GM18868 (cell line): ENCODE measurements at regions not wholly inside any gene's neighbourhood (a gene's known extent, or its start where the extent isn't known, plus 50 kb on each side); places are given as distances from the start of the nearest gene placed in this dataset.

Experiments
- ATAC-seq: cut with Tn5 transposase; IDR thresholded peaks from one replicate; pipeline ENCODE4 v1.9.1; 2021; ENCODE audit warnings: mild to moderate bottlenecking, moderate library complexity; ENCODE audit not compliant: unreplicated experiment

DNA sequence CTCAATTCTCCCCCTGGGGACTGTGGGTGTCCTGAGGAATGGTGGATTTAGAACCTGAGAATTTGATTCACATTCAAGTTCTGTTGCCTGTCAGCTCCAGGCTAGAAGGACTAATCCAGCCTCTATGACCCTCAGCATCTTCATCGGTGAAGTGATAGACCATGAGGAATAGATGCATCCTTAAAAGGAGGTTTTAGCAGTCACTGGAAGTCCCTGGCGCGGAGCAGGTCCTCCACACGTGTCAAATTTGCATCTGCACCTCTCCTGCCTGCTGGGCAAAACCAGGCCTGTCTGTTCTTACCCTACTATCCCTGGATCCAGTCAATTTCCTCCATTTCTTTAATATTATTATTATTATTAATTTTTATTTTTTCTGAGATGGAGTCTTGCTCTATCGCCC lies 808.4 kb downstream of the TBC1D22A start:
- no peak for ATAC-seq

DNA sequence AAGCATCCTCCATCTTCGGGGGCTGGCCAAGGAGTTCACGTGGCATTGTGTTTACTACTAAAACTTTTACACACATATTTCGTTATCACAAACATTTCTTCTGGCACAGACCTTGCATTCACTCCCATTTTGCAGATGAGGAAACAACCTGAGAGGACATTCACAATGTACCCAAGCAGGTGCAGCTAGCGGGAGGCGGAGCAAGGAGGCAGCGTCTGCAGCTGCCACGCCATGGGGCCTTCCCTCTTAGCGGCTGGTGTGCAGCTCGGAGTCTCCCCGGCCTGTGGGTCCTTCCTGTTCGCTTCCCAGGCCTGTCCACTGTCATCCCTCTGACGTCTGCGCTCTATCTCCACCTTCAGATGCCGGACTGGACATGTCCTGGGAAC lies 807.8 kb downstream of the TBC1D22A start:
- ATAC-seq: no peak

DNA sequence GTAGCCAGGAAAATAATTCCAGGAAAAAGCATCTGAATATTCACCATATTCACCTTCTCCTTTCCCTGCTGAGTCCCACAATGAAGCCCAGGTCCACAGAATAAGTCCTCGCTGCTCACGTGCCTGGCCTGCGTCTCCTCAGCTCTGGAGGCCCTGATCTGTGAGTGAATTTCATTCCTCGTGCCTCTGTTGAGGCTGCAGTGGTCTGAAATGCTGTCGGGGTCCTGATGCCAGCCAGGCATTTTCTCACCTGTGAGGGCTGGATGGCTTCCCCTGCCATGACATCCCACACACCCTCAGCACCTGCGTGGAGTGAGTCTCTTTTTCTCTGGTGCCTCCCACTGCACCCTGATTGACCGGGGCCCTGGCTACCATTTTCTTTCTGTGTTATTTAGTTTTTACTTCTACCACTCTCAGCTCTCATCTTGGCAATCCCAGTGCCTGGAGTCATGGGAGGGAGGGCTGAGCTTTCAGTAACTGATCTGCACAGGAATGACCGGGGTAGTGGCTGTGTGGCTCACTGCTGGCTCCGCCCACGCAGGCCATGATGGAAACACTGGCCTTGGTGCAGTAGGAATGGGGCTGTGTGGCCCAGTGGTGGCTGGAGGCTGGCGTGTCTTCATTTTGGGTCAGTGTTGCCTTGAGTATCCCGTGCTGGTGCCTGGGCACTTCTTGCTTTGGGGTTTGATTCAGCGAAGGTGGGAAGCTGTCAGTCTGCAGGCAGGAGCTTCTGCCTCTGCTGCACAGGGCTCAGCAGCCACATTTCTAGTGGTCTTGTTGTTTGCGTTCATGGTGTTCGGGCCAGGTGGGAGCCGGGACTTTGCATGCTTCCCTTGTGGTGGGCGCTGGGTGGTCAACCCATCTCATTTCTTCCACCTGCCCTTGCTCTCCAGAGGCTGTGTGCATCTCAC lies 807.2 kb downstream of the TBC1D22A start:
- no peak for ATAC-seq

DNA sequence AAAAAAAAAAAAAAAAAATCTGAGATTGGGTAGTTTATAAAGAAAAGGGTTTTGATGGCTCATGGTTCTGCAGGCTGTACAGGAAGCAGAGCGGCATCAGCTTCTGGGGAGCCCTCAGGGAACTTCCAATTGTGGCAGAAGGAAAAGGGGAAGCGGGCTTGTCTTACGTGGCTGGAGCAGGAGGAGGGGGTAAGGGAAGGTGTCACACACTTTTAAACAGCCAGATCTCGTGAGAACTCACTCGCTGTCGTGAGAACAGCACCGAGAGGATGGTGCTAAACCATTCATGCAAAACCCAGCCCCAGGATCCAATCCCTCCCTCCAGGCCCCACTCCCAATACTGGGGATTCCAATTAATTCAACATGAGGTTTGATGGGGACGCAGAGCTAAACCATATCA lies 806.2 kb downstream of the TBC1D22A start:
- no peak for ATAC-seq

DNA sequence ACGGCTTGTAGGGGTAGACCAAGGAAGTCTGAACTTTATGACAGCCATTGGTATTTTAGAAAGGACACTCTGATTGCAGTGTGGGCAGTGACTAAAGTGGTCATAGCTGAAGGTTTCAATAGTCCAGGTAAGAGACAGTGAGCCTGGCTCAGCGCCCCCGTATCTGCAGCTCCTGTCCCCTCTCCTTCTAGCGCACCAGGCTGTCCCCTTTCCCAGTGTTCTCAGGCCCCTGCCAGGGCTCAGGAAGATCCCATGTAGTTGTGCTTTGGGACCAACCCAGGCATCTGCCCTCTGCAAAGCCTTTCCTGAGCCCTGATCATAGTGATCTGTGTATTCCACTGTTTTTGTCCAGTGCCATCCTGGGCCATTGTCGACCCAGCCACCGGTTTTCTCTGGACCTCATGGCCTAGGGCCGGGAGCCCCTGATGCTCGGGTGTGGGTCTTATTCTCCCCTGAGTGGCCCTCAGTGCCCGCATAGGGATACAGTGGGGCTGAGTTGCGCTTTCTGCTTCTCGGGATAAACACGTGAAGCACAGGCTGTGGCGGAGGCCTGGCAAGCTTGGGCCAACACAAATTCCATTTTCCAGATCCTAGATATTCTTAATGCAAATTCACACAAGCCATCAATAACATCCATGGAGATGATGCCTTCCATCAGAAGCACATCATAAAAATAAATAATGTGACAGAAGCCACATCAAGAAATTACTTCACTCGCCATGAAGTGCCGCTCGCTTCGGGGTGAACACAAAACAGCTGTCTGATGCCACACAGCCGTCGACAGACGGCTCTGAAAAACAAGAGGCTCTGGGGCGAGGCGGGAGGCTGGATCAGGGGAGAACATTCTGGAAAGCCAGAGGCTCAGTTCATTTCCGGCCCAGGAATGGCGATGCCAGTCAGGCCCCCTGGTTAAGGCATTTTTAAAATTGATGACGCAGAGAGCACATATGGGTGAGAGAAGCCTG lies 805.0 kb downstream of the TBC1D22A start:
- ATAC-seq: no peak

DNA sequence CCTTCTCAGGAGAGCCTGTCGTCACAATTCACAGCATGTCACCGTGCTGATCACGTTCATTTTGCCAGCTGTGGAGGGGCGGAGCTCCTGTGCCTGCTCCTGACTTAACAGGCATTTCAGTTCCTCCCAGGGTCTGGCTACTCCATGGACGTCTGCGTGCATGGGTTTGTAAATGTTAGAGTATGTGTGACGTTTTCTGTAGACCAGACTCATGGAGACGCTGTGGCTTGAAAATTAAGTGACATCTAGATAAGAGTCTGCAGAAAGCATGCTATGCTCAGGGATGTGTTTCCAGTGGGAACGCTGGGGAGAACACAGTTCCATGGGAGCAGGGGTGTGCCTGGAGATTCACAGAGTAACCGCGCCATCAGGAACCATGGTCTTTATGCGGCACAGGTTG lies 804.0 kb downstream of the TBC1D22A start:
- ATAC-seq: no peak

DNA sequence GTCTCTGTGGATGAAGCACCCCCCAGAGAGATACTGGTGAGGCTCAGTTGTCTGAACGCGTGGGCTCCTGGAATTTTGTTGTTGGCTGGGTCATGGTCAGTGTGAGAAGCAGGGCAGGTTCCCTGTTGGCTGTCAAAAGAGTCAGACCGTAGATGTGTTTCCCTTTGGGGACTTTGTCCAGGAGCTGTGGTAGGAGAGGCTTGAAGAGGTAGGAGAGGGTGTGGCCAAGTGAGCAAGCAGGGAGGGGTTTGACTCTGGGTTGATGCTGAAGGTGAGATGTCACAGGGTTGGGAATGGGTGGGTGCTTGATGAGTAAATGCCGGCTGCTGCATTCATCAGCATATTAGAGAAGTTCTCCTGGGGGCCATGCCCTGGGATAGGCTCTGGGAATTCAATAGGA lies 803.2 kb downstream of the TBC1D22A start:
- ATAC-seq: no peak

DNA sequence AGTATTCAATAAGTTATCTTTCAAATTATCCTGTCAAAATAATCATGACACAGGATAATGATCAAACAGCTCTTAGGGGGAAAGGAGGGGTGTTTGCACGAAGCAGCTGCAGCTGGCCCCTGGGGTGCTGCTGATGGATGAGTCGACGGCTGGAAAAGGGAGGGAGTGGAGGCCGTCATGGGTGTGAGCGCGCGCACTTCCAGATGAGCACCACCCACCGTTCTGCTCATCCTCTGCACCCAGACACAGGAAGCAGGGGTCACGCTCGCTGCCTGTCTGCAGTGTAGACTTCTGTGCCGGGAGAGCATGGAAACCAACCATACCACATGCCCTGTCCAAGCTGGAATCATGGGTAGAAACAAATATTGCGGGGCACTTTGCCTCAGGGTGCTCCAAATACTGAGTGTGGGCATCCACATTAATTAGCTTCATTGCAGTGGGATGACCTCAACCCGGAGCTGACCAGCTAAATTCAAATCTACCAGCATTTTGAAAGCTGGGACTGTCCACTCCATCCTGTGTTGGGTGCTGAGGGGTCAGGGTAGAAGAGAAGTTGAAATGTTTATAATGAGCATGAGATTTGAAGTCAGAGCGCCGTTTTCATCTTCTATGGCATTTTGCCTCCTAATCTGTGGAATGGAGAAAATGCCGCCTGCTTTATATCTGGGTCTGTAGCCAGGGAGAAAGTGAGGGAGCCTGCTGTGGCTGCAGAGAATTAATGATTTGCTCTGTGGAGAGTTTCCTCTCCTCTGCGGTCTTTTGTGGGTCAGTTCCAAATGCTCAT lies 802.4 kb downstream of the TBC1D22A start:
- no peak for ATAC-seq

DNA sequence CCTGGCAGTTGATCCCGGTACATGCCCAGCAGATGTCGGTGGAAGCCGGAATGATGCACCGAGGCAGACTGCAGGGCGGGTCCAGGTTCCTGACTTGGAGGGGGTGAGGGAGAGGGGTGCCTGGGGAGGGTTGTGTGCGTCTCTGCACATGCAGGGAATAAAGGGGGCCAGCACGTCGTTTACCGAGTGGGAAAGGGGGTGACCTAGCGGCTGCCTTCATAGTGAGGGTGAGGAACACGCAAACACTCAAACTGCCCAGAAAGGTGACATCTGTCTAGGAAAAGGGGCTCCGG lies 801.7 kb downstream of the TBC1D22A start:
- ATAC-seq: no peak

DNA sequence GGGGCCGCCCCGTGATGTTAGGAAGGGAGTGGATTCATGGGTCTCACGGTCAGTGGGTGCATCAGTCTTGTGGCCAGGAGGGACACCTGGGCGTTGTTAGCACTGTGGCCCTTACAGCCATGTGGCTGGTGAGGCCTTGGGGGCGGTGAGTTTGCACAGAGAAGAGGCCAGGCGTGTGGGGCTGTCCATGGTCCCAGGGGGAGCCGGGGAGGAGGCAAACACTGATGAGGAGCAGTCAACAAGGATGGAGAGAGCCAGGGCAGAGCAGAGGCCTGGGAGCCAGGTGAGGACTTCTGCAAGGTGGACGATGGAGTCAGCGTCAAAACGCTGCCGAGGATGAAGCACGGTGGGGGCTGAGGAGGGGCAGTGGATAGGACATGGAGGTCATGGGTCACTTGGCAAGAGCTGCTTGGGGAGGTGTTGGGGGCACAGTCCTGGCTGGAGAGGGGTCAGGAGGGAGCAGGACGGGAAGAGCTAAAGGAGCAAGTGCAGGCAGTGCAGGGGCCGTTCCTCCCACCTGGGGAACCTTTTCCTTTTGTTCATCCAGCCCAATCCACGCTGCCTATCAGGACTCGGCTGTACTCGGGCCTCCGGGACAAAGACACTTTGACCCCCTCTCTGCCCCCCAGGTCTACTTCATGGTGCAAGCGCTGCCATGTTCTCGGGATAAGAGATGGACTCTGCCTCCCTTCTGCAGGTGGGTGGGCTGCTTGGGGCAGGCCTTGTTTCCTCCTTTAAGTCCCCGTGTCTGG lies 801.1 kb downstream of the TBC1D22A start:
- no peak for ATAC-seq

DNA sequence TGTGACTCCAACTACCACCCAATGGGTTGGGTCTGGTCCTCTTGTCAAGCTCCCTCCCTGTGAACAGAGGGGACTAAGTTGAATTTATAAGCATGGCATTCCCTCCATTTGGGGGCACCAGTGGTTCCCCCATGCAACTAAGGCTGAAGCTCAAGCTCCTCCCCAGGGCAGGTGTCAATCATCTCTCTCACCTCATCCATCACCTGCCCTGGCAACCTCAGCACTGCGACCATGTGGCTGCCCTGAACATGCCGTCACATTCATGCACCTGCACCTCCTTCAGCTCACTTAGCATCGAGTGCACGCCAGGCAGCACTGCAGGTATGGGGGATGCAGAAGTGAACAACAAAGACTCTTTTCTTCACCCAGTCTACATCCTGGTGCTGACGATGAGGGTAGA lies 799.3 kb downstream of the TBC1D22A start:
- no peak for ATAC-seq

DNA sequence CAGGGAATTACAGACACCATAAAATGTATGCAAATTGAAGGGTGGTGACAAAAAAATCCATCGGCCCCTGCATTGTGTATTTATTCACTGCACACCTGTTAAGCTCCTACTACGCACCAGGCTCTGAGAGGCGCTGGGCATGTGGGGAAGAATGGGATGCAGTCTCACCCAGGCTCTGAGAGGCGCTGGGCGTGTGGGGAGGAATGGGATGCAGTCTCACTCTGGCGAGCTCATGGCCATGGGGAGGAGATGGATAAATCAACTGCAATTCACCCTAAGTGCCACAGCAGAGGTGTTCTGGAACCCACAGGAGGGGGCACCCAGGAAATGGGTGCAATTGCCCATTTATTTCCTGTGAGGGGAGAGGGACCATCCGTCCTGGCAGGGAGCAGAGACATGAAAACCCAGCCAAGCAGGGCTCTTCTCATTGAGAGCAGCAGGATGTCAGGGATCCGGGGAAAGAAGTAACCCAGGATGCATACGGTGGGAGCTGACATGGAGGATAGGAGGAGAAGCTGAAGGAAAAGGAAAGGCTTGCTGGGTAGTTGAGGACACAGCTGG lies 798.7 kb downstream of the TBC1D22A start:
- ATAC-seq: no peak

DNA sequence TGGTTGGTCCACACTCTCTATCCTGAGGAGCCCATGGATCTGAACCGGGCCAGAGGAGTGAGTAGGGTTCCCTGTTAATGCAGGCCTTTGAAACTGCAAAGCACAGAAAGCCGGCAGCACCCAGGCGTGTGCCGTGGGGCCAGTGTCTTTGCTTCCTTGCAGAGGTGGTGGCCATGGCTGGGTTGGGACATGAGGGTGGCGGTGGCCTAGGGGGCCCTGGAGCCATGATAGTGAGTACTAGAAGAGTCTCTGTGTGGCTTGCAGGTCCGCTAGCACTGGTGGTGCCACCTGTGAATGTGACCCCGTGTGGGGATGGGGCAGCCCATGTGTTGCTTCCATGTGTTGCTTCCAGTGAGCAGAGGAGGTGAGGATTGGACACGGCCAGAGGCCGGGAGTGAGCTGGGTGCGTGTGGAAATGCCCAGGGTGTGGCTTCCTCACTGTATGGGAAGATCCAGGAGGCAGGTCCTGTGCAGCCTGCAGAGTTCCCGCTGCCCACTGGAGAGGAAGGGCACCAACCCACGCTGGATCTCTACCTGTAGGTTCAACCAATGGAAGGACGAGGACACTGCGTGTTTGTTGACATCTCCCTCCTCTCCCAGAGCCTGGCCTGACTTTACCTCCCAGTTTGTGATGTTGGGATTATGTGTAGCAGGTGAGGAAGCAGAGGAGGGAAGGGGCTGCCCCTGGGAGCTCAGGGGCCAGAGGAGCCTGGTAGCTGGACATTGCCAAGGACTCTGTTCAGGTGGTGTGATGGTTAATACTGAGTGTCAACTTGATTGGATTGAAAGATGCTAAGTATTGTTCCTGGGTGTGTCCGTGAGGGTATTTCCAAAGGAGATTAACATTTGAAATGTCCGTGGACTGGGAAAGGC lies 796.6 kb downstream of the TBC1D22A start:
- ATAC-seq: no peak

DNA sequence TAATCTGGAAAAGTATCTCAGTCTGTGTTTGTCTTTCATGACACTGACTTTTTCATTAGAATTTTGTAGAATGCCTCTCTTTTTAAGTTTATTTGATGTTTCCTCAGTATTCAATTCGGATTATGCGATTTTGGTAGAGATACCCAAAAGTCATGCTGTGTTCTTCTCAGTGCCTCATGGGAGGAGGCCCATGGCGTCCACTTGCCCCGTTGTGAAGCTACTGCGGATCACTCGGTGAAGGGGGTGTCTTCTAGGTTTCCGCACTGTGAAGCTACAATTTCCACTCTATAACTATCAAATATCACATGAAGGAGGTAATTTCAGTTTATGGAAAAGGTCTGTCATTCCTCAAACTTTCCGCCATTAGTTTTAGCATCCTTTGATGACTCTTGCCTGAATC lies 794.0 kb downstream of the TBC1D22A start:
- no peak for ATAC-seq

DNA sequence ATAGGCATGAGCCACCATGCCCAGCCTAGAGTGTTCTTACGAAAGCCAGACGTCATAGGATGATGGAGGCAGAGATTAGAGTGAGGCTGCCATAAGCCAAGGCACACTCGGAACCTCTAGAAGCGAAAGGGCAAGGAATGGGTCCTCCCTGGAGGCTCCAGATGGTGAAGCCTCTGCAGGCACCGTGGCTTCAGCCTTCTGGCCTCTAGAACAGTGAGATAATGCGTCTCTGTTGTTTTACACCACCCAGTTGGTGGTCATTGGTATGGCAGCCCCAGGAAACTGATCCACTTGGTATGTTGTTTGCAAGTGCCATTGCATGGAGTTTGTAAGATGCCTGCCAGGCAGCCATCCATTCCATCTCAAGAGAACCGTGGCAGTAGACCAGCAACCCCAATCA lies 791.0 kb downstream of the TBC1D22A start:
- ATAC-seq: no peak

DNA sequence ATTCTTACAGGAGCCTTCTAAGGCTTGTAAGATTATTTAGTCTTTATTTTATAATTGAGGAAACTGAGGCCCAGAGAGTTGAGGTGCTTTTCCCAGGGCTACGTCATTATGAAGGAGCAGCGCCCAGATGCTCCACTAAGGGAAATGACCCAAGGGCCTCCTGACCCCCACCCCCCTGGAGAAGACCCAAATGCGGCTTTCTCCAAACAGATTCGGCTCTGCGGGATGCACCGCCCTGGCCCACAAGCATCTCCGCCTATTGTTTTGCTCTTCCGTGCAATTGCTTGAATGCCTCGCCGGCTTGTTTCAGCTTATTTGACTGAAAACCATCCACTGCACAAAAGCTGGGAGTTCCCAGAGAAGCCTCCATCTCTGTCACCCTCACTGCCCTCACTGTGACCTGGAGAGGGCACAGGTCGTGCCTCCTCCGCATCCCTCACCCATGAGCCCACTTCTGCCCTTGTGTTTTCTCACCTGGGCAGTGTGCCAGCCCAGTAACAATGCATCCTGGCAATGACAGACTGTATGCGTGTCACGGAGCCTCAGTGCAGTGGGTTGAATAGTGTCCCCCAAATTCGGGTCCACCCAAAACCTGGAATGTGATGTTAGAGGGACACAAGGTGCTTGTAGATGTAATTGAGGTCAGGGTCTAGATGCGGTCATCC lies 790.2 kb downstream of the TBC1D22A start:
- ATAC-seq: no peak

DNA sequence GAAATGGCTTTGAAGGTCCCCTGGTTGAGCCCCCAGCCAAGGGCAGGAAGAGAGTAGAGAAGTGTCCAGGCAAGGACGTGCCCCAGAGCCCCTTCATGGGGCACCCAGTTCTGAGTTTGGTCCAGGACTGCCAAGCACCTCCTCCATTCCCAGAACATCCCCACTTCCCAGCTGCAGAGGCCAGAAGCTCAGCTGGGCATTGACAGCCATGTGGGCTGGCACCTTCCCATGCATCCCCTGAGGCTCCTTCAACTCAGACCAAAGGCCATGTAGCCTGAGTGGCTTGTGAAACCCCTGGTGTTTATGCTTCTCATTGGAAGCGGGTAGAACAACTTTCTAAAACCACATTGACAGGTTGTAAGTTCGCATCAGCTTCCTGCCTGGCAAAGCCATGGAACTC lies 789.6 kb downstream of the TBC1D22A start:
- ATAC-seq: no peak

DNA sequence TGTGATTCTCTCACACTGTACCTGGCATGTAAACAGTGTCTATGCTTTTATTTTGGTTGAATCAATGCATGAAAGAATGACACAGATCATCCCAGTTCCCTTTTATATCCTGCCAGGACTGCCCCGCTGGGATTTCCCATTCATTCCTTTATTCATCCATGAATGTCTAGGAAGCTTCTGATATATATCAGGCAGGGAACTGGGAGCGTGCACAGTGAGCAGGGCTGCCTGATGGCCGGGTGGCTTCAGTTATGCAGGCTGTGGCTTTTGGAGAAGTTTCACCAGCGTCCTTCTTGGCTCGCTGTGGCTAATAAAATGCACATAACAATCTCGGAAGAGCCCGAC lies 789.0 kb downstream of the TBC1D22A start:
- ATAC-seq: no peak
